NCI-H748 treated with DMSO at 0.1 percent for 48 hours (cell line): ENCODE measurements at regions not wholly inside any gene's neighbourhood (a gene's known extent, or its start where the extent isn't known, plus 50 kb on each side); places are given as distances from the start of the nearest gene placed in this dataset.

Experiments used
- DNase-seq: peaks from one replicate; lab custom pipeline; 2025; lab: John Stamatoyannopoulos, UW

GRCh38 chr10:57874810-57875209, 392.9 kb downstream of the IPMK start:
- DNase-seq: no peak

DNA sequence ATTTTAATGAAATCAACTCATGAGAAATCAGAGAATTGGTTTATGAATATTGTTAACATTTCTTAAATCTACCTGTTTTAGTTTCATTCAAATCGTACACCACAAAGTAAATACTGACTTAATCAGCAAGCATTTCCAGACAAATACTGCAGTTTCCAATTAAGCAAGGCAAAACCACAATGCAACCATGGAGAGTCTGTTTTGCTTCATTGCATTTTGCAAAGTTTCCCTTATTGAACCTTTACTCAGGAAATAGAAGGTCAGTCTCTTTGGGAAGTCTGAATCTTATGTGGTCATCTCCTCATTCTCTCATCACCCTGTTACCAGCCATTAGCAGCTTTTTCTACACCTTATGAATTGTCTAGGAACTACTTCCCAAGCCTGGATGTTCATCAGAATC, 400.5 kb downstream of the IPMK start:
- no peak for DNase-seq

- DNase-seq: no peak
Observed at GRCh38 chr10:57864765-57865680, 402.7 kb downstream of the IPMK start.

GRCh38 chr10:57849691-57850357, 417.9 kb downstream of the IPMK start:
- DNase-seq: peak; percentile 8

- DNase-seq: no peak
Observed at GRCh38 chr10:57846307-57847065, 421.2 kb downstream of the IPMK start.

GRCh38 chr10:57844387-57844998, 423.2 kb downstream of the IPMK start:
- DNase-seq: peak; percentile 50

- DNase-seq: no peak
Observed at GRCh38 chr10:57830877-57831560, 436.7 kb downstream of the IPMK start.

DNA sequence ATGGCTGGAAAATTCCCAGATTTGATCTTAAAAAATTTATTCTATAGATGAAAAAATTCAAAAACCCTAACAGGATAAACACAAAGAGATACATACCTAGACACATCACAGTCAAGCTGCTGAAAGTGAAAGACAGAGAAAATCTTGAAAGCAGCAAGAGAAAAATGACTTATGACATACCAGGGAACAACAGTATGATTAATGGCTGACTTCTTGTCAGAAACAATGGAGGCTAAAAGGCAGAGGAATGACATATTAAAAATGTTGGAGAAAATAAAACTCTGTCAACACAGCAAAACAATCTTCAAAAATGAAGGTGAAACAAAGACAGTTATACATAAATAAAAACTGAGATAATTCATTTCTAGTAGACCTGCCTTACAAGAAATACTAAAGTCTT, 442.7 kb downstream of the IPMK start:
- no peak for DNase-seq

GRCh38 chr10:57823398-57823797, 444.3 kb downstream of the IPMK start:
- DNase-seq: no peak

GRCh38 chr10:57822965-57823364, 444.7 kb downstream of the IPMK start:
- DNase-seq: no peak

GRCh38 chr10:57818522-57818921, 449.2 kb downstream of the IPMK start:
- DNase-seq: peak; percentile 35

GRCh38 chr10:57817741-57818140, 450.0 kb downstream of the IPMK start:
- DNase-seq: no peak

- no peak for DNase-seq
Observed at GRCh38 chr10:57815949-57816348, 451.7 kb downstream of the IPMK start.

DNA sequence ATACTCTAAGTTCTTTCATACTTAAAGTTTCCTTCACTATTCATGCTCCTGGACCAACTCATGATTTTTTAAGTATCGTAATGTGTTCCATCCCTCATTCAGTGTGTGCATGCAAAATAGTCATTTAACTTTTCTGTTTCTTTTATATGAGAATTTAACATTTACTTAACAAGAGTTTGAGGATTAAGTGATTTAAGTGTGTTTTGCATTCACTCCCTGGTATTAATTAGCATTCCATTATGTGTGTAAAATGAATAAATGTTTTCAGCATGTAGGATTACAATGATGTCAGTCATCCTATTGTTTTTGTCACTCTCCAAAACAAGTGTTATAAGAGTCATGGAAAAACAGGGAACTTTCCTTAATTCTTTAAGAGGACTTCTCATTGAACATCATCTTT, 457.7 kb downstream of the IPMK start:
- DNase-seq: no peak

DNA sequence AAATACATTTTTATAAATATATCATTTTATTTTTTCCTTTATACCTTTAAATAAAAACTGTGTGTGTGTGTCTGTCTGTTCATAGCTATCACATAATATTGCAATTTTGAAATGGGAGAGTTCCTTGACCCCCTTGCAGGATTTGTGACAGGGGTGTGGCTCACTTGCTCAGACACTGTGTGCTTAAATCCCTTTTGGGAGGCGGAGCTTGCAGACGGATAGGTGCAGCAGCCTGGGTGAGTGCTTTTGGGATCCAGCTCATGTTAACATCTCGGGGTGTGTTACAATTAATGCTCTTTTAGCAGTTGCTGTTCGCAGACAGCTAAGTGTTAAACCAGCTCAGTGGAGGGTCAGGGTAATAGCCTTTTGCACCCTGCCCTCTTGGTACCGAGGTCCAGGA, 459.8 kb downstream of the IPMK start:
- DNase-seq: no peak

DNA sequence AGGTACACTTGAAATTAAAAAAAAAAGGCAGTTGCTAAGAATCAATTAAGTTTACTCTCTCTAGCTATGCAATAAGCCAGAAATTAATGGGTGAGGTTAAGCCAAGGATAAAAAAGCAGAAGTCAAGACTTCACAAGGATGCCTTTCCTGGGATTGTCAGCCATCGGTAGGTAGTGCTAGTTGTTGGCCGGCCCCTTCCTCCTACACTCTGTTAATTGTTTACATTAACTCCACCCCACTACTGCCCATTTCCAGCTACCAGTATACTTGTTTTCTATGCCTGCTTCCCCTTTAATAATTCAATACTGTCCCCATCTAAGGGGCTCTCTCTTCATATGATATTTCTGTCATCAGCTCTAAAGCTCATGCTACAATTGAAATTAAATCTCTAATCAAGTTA, 461.0 kb downstream of the IPMK start:
- no peak for DNase-seq

DNA sequence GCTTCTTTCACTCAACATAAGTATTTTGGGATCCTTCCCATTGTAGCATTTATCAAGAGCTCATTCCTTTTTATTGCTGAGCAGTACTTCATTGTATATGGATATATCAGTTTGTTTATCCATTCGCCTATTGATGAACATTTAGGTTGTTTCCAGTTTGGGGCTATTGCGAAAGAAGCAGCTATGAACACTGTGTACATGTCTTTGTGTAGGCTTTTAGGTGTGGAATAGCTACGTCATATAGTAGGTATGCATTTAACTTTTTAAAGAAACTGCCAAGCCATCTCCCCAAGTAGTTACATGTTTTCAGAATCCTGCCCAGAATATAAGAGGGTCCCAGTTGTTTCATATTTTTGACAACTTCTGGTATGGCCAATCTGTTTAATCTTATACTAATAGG, 468.1 kb downstream of the IPMK start:
- DNase-seq: no peak

DNA sequence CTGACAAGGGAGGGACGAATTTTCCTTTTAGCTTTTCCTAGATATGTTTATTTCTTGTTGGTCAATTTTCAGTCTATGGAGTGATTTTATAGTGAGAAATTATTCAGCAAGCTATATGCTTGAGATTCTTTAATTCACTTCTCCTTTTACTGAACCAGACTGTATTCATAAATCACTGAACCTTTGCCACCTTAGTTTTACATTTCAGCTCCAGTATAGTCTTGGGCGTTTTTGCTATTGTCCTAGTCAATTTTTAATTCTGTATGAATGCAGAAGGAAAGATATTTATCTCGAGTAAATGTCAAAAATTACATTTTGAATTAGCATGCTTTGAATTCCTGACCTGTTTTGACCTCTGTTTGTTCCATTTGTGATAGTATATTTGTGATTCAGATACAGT, 468.9 kb downstream of the IPMK start:
- DNase-seq: no peak

GRCh38 chr10:57791546-57791945, 476.1 kb downstream of the IPMK start:
- no peak for DNase-seq

DNA sequence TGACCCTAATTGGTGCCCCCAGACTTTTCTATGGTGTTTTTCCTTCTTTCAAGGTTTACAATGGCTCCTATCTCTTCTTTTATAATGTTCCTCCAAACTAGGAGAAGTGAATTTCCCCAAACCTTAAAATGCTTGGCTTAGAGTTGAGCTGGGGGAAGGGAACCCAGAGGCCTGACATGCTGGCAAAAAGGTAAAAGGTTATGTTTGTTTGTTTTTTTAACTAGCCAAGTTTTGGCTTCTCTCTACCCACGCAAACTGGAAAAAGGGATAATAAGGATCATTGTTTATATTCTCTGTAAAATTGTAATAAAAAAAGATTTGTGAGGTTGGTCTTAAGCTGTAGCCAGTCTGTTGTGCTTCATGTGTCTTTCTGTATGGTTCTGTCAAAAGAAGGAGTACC, 477.0 kb downstream of the IPMK start:
- DNase-seq: no peak

- DNase-seq: no peak
Observed at GRCh38 chr10:57788117-57788516, 479.6 kb downstream of the IPMK start.
